Stimulated activated CD4-positive, alpha-beta T cell treated with anti-CD3 and anti-CD28 coated beads, Interleukin-2, amount 100 ng/mL, for 4 hours (primary cell): ENCODE measurements at regions not wholly inside any gene's neighbourhood (a gene's known extent, or its start where the extent isn't known, plus 50 kb on each side); places are given as distances from the start of the nearest gene placed in this dataset.

Experiments
- DNase-seq: peaks from one replicate; pipeline ENCODE4 v3.0.0-alpha.2; 2020; ENCODE audit warnings: low read depth

- no peak for DNase-seq
These were observed 1011.7 kb downstream of the SQOR start for GRCh38 chr15:46646490-46646889.

- DNase-seq: no peak
These were observed 1012.2 kb downstream of the SQOR start for GRCh38 chr15:46647046-46647445.

- no peak for DNase-seq
These were observed 1017.4 kb downstream of the SQOR start for GRCh38 chr15:46652266-46652665.

- no peak for DNase-seq
These were observed 1020.2 kb downstream of the SQOR start for GRCh38 chr15:46654993-46655392.

- DNase-seq: no peak
These were observed 1025.4 kb downstream of the SQOR start for GRCh38 chr15:46660096-46660842.

GRCh38 chr15:46670258-46670657, 1035.4 kb downstream of the SQOR start:
- DNase-seq: no peak

- no peak for DNase-seq
These were observed 1036.5 kb downstream of the SQOR start for GRCh38 chr15:46671336-46671735.

GRCh38 chr15:46672041-46672440, 1037.2 kb downstream of the SQOR start:
- no peak for DNase-seq

GRCh38 chr15:46676233-46677206, 1040.8 kb upstream of the SEMA6D start:
- no peak for DNase-seq

GRCh38 chr15:46677491-46677890, 1039.8 kb upstream of the SEMA6D start:
- no peak for DNase-seq

- DNase-seq: no peak
These were observed 1035.4 kb upstream of the SEMA6D start for GRCh38 chr15:46681901-46682300.

- DNase-seq: no peak
These were observed 1034.1 kb upstream of the SEMA6D start for GRCh38 chr15:46682969-46683791.

- DNase-seq: no peak
These were observed 1032.2 kb upstream of the SEMA6D start for GRCh38 chr15:46685096-46685495.

- DNase-seq: no peak
These were observed 1031.6 kb upstream of the SEMA6D start for GRCh38 chr15:46685681-46686080.

- no peak for DNase-seq
These were observed 1021.0 kb upstream of the SEMA6D start for GRCh38 chr15:46696281-46696680.

GRCh38 chr15:46701346-46701745, 1016.0 kb upstream of the SEMA6D start:
- no peak for DNase-seq

- no peak for DNase-seq
These were observed 1015.4 kb upstream of the SEMA6D start for GRCh38 chr15:46701896-46702295.

GRCh38 chr15:46703020-46703861, 1014.1 kb upstream of the SEMA6D start:
- DNase-seq: no peak

GRCh38 chr15:46703871-46704637, 1013.3 kb upstream of the SEMA6D start:
- no peak for DNase-seq

- DNase-seq: no peak
These were observed 1009.9 kb upstream of the SEMA6D start for GRCh38 chr15:46707452-46707851.
